Caco-2 (cell line): ENCODE measurements at regions not wholly inside any gene's neighbourhood (a gene's known extent, or its start where the extent isn't known, plus 50 kb on each side); places are given as distances from the start of the nearest gene placed in this dataset.
A peak's percentile ranks its signal among the peaks of the same experiment; 100 is the strongest.

ENCODE experiments used
- BruUV-seq: library from RNA; stranded (reverse); fragments of 400-500 nt; replicated peaks from 2 replicates; lab custom pipeline; 2021; lab: Mats Ljungman, UMichigan
- CTCF ChIA-PET: fragments of 300-600 bp; sonication (Branson Sonifier 250); formaldehyde crosslinking; loops from one replicate; lab custom pipeline; 2022; ENCODE audit warnings: antibody characterized with exemption; lab: Charles Lee
- POLR2A ChIA-PET: fragments of 300-600 bp; sonication (Branson Sonifier 250); formaldehyde crosslinking; loops from one replicate; lab custom pipeline; 2022; ENCODE audit warnings: antibody characterized with exemption; lab: Charles Lee
- DNase-seq, 2 experiments: peaks; one replicate each; pipeline versions ENCODE4 v3.0.0 to v3.0.0-alpha.2; 2020 to 2022
- H3K27me3 ChIP-seq: replicated peaks from 2 replicates; pipeline ENCODE4 v1.6.0; 2011; ENCODE audit warnings: low read length; ENCODE audit not compliant: control insufficient read depth, insufficient read depth
- H3K36me3 ChIP-seq: 2 replicates; pipeline ENCODE4 v1.5.1; 2011; ENCODE audit warnings: low read length; ENCODE audit not compliant: control insufficient read depth, insufficient read depth
- H3K4me1 ChIP-seq: fragments of 250-450 bp; sonication (Bioruptor Pico); 2 replicates; pipeline ENCODE4 v1.5.1; 2020; ENCODE audit warnings: mild to moderate bottlenecking
- H3K4me3 ChIP-seq: 2 replicates; pipeline ENCODE4 v1.5.1; 2011; ENCODE audit warnings: low read depth, mild to moderate bottlenecking, control low read depth, low read length
- H3K9me3 ChIP-seq: fragments of 250-450 bp; sonication (Bioruptor Pico); 2 replicates; pipeline ENCODE4 v1.5.1; 2020; ENCODE audit warnings: mild to moderate bottlenecking, moderate library complexity
- H3K27ac Mint-ChIP-seq: one replicate; pipeline ENCODE4 v1.8.0; 2022; ENCODE audit warnings: mixed read lengths; ENCODE audit not compliant: unreplicated experiment
- H3K27me3 Mint-ChIP-seq: one replicate; pipeline ENCODE4 v1.8.0; 2022; ENCODE audit warnings: mixed read lengths; ENCODE audit not compliant: insufficient read depth, unreplicated experiment
- H3K36me3 Mint-ChIP-seq: one replicate; pipeline ENCODE4 v1.8.0; 2022; ENCODE audit warnings: mild to moderate bottlenecking, mixed read lengths; ENCODE audit not compliant: insufficient read depth, unreplicated experiment
- H3K4me1 Mint-ChIP-seq: one replicate; pipeline ENCODE4 v1.8.0; 2022; ENCODE audit warnings: low read depth, mixed read lengths; ENCODE audit not compliant: unreplicated experiment
- H3K4me3 Mint-ChIP-seq: one replicate; pipeline ENCODE4 v1.8.0; 2022; ENCODE audit warnings: mild to moderate bottlenecking, moderate library complexity, mixed read lengths; ENCODE audit not compliant: unreplicated experiment
- H3K9me3 Mint-ChIP-seq: one replicate; pipeline ENCODE4 v1.8.0; 2022; ENCODE audit warnings: mixed read lengths; ENCODE audit not compliant: unreplicated experiment
- intact Hi-C: fragments of 100-400 bp; cut with micrococcal nuclease; formaldehyde crosslinking; loops from one replicate; pipeline ENCODE4 v1.10.0; 2022; ENCODE audit not compliant: unreplicated experiment
- TF ChIP-seq, protein P1 (sequence below), 2 experiments: fragments of 200-600 bp in 1 of 2; IDR thresholded peaks; 1 replicate in 1 of 2; 2 replicates in 1 of 2; pipeline versions ENCODE4 v1.5.1 to v1.8.0; 2011 to 2022; ENCODE audit warnings: antibody characterized with exemption in 1 of 2, control low read depth in 1 of 2, inconsistent platforms in 1 of 2, low read depth in 1 of 2, low read length in 1 of 2, mild to moderate bottlenecking in 1 of 2, moderate library complexity in 1 of 2; ENCODE audit not compliant: insufficient read depth in 1 of 2, severe bottlenecking in 1 of 2, unreplicated experiment in 1 of 2

DNA sequence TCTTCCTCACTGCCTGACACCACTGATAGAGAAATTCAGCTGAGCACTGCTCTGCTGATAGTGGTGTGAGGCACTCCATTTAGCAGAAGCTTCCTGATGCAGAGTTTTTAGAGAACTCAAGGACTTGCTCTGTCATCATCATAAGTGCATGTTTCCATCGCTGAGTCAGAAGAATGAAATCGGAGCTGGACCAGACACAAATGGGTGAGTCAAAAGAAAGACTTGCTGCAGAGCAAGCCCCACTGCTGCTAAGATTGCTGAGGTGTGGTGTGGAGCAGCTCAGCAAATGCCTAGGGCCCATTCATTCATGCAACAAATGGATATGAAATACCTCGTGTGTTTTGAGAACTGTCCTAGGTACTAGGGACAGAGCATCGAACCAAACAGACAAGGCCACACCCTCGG lies 410.2 kb upstream of the SLC30A5 start:
- Histone ChIP-seq H3K27me3 (no peaks in the 10 kb centered on the region; the same call in 1 of the 2 replicates), H3K4me3 (no peak overlapping the region), H3K9me3 (no peaks in the 10 kb centered on the region), H3K36me3 (no peaks in the 10 kb centered on the region), H3K4me1 (no peaks in the 10 kb centered on the region)
- peaks cover 23% of the 10 kb centered on the region for H3K27me3 Mint-ChIP-seq
- H3K9me3 Mint-ChIP-seq = no peaks in the 10 kb centered on the region
- ChIA-PET POLR2A (no interaction called here), CTCF (no interaction called here)
- peak in 1 of 2 experiments; percentile 12 for DNase-seq
- no peak overlapping the region for H3K4me3 Mint-ChIP-seq
- no peak overlapping the region for H3K27ac Mint-ChIP-seq
- intact Hi-C loops = no loop called here
- TF ChIP-seq, protein P1, sequence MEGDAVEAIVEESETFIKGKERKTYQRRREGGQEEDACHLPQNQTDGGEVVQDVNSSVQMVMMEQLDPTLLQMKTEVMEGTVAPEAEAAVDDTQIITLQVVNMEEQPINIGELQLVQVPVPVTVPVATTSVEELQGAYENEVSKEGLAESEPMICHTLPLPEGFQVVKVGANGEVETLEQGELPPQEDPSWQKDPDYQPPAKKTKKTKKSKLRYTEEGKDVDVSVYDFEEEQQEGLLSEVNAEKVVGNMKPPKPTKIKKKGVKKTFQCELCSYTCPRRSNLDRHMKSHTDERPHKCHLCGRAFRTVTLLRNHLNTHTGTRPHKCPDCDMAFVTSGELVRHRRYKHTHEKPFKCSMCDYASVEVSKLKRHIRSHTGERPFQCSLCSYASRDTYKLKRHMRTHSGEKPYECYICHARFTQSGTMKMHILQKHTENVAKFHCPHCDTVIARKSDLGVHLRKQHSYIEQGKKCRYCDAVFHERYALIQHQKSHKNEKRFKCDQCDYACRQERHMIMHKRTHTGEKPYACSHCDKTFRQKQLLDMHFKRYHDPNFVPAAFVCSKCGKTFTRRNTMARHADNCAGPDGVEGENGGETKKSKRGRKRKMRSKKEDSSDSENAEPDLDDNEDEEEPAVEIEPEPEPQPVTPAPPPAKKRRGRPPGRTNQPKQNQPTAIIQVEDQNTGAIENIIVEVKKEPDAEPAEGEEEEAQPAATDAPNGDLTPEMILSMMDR (IDR thresholded peaks at IDR 0.05; ENCODE audit: insufficient read depth in 1 of 2, low read depth in 1 of 2, low read length in 1 of 2, severe bottlenecking in 1 of 2, unreplicated experiment in 1 of 2) = no peak
- no TSS peak for BruUV-seq
- H3K4me1 Mint-ChIP-seq = peaks cover 15% of the 10 kb centered on the region
- H3K36me3 Mint-ChIP-seq = no peaks in the 10 kb centered on the region

DNA sequence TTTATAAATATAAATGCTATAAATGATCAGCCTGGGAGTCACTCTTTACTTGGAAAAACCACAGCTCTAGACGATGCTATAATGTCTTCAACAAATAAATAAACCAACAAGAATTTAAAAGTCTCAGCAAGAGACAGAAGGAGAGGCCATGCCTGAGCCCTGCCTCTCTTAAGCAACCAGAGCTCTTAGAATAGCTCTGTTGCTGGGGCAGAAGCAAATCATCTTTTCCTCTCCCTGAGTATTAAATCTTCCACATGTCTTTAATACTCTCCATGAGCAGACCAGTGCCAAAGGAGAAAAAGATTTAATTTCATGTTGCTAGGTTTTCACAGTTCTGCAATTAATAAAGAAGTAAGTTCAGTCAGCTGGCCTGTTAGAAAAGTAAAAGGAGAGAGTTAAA lies 408.0 kb upstream of the SLC30A5 start:
- Mint-ChIP-seq H3K9me3 (peaks cover 3% of the 10 kb centered on the region), H3K36me3 (no peaks in the 10 kb centered on the region), H3K27ac (no peak overlapping the region), H3K4me1 (peaks cover 14% of the 10 kb centered on the region), H3K27me3 (peaks cover 20% of the 10 kb centered on the region), H3K4me3 (no peak overlapping the region)
- Histone ChIP-seq H3K36me3 (no peaks in the 10 kb centered on the region), H3K4me3 (no peak overlapping the region), H3K4me1 (no peaks in the 10 kb centered on the region), H3K27me3 (no peaks in the 10 kb centered on the region; the same call in 1 of the 2 replicates), H3K9me3 (no peaks in the 10 kb centered on the region)
- CTCF ChIA-PET = no interaction called here
- POLR2A ChIA-PET = no interaction called here
- BruUV-seq = no TSS peak
- intact Hi-C loops = no loop called here
- TF ChIP-seq, protein P1 (IDR thresholded peaks at IDR 0.05; ENCODE audit: insufficient read depth in 1 of 2, low read depth in 1 of 2, low read length in 1 of 2, severe bottlenecking in 1 of 2, unreplicated experiment in 1 of 2) = no peak
- no peak for DNase-seq

DNA sequence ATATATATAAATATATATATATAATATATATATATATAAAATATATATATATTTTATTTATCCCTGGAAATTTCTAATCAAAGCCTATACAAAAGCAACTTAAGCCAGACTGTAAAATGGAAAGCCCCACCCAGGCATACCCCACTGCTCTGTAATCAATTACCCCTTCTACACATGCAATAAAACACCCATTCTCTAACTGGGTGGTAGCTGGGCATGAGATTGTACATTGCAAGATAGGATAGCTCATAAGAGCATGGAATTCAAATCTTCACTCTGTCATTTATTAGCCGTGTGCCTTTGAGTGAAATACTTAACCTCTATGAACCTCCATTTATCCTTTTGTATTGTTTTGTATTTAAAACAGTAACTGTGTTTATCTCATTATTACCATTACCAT lies 405.3 kb upstream of the SLC30A5 start:
- no peaks in the 10 kb centered on the region for H3K36me3 ChIP-seq
- Mint-ChIP-seq H3K27ac (no peak overlapping the region), H3K4me3 (no peak overlapping the region), H3K36me3 (no peaks in the 10 kb centered on the region), H3K9me3 (peaks cover 16% of the 10 kb centered on the region), H3K4me1 (no peaks in the 10 kb centered on the region), H3K27me3 (peaks cover 19% of the 10 kb centered on the region)
- no peak overlapping the region for H3K4me3 ChIP-seq
- H3K9me3 ChIP-seq = no peaks in the 10 kb centered on the region
- BruUV-seq = no TSS peak
- intact Hi-C loops = no loop called here
- CTCF ChIA-PET = no interaction called here
- POLR2A ChIA-PET = no interaction called here
- no peaks in the 10 kb centered on the region for H3K4me1 ChIP-seq
- no peaks in the 10 kb centered on the region for H3K27me3 ChIP-seq
- TF ChIP-seq, protein P1 (IDR thresholded peaks at IDR 0.05; ENCODE audit: insufficient read depth in 1 of 2, low read depth in 1 of 2, low read length in 1 of 2, severe bottlenecking in 1 of 2, unreplicated experiment in 1 of 2) = no peak
- DNase-seq = no peak
